H1 (cell line): ENCODE measurements at regions not wholly inside any gene's neighbourhood (a gene's known extent, or its start where the extent isn't known, plus 50 kb on each side); places are given as distances from the start of the nearest gene placed in this dataset.

Experiments used
- CTCF ChIA-PET: fragments of 300-600 bp; sonication (Branson Sonifier 250); formaldehyde crosslinking; loops from one replicate; lab custom pipeline; 2021; ENCODE audit not compliant: partially characterized antibody; lab: Charles Lee
- POLR2A ChIA-PET: fragments of 300-600 bp; sonication (Branson Sonifier 250); formaldehyde crosslinking; loops from one replicate; lab custom pipeline; 2021; ENCODE audit warnings: inconsistent platforms; ENCODE audit not compliant: partially characterized antibody; lab: Charles Lee
- DNase-seq, 2 experiments: peaks; one replicate each; pipeline versions ENCODE4 v3.0.0 to v3.0.0-alpha.2; 2010 to 2022; ENCODE audit warnings: low spot score in 2 of 2, low read depth in 1 of 2, mixed read lengths in 1 of 2
- FAIRE-seq: peaks from 2 replicates; lab custom pipeline; 2011; peaks lifted over from hg19 to GRCh38; lab: Jason Lieb, UNC
- H2AFZ ChIP-seq: 2 replicates; pipeline ENCODE4 v1.8.1; 2012; ENCODE audit warnings: low read length, inconsistent platforms
- H2AK5ac ChIP-seq: 2 replicates; pipeline ENCODE4 v1.6.1; 2013; ENCODE audit warnings: low read depth, low read length
- H2BK120ac ChIP-seq: replicated peaks from 2 replicates; pipeline ENCODE3; 2013; ENCODE audit warnings: low read depth, low read length, inconsistent platforms
- H2BK12ac ChIP-seq: 2 replicates; pipeline ENCODE4 v1.6.1; 2013; ENCODE audit warnings: low read depth, low read length
- H2BK15ac ChIP-seq: 2 replicates; pipeline ENCODE4 v1.6.1; 2013; ENCODE audit warnings: low read length
- H2BK20ac ChIP-seq: 2 replicates; pipeline ENCODE4 v1.6.1; 2013; ENCODE audit warnings: low read length
- H2BK5ac ChIP-seq: 2 replicates; pipeline ENCODE4 v1.6.1; 2013; ENCODE audit warnings: low read depth, low read length
- H3K14ac ChIP-seq: 2 replicates; pipeline ENCODE4 v1.6.1; 2013; ENCODE audit warnings: inconsistent platforms; ENCODE audit not compliant: insufficient read length
- H3K18ac ChIP-seq: 2 replicates; pipeline ENCODE4 v1.6.1; 2013; ENCODE audit warnings: low read length; ENCODE audit errors: extremely low read depth
- H3K23ac ChIP-seq: 2 replicates; pipeline ENCODE4 v1.6.1; 2013; ENCODE audit warnings: inconsistent platforms; ENCODE audit not compliant: insufficient read length
- H3K23me2 ChIP-seq: 2 replicates; pipeline ENCODE4 v1.6.1; 2013; ENCODE audit warnings: low read depth, low read length
- H3K27ac ChIP-seq: 2 replicates; pipeline ENCODE4 v1.6.1; 2011; ENCODE audit warnings: low read depth, low read length, inconsistent platforms
- H3K27me3 ChIP-seq, 4 experiments: replicated peaks in 1 of 4; 1 replicate in 1 of 4; 2 replicates in 3 of 4; pipeline versions ENCODE4 v1.6.1 to v1.8.1; 2011 to 2013; ENCODE audit warnings: low read length in 3 of 4, mild to moderate bottlenecking in 3 of 4, inconsistent platforms in 2 of 4, mixed read lengths in 2 of 4, moderate library complexity in 1 of 4; ENCODE audit not compliant: control insufficient read depth in 3 of 4, insufficient read depth in 3 of 4; ENCODE audit errors: extremely low read depth in 1 of 4
- H3K36me3 ChIP-seq, 4 experiments: 2 replicates each; pipeline versions ENCODE4 v1.6.1 to v1.8.1; 2011 to 2013; ENCODE audit warnings: mild to moderate bottlenecking in 4 of 4, low read length in 3 of 4, moderate library complexity in 2 of 4, control low read depth in 1 of 4, inconsistent platforms in 1 of 4; ENCODE audit not compliant: insufficient read depth in 4 of 4, control insufficient read depth in 2 of 4
- H3K4ac ChIP-seq: replicated peaks from 2 replicates; pipeline ENCODE3; 2013; ENCODE audit warnings: low read length, low read depth, mixed read lengths, inconsistent platforms; ENCODE audit not compliant: insufficient read length
- H3K4me1 ChIP-seq, 4 experiments: replicated peaks in 1 of 4; 1 replicate in 1 of 4; 2 replicates in 3 of 4; pipeline versions ENCODE4 v1.6.1 to v1.8.1; 2011 to 2013; ENCODE audit warnings: low read length in 3 of 4, inconsistent platforms in 2 of 4, mixed read lengths in 1 of 4; ENCODE audit not compliant: insufficient read depth in 4 of 4, control insufficient read depth in 3 of 4
- H3K4me2 ChIP-seq, 2 experiments: 2 replicates each; pipeline versions ENCODE4 v1.6.1 to v1.8.1; 2011 to 2013; ENCODE audit warnings: low read depth in 2 of 2, low read length in 2 of 2, control low read depth in 1 of 2, inconsistent platforms in 1 of 2, mild to moderate bottlenecking in 1 of 2; ENCODE audit not compliant: insufficient read depth in 1 of 2
- H3K4me3 ChIP-seq, 4 experiments: fragments of 200-600, 300-600 bp in 1 of 4; sonication (generic), shearing (Covaris generic), sonication (Bioruptor Twin) in 1 of 4; 2 replicates each; pipeline versions ENCODE4 v1.5.1 to v1.8.1; 2011 to 2016; ENCODE audit warnings: low read length in 4 of 4, low read depth in 3 of 4, control low read depth in 2 of 4, inconsistent platforms in 2 of 4, mild to moderate bottlenecking in 2 of 4, mixed read lengths in 1 of 4, moderate library complexity in 1 of 4; ENCODE audit not compliant: insufficient read depth in 2 of 4; ENCODE audit errors: extremely low read depth in 1 of 4
- H3K56ac ChIP-seq: replicated peaks from 2 replicates; pipeline ENCODE3; 2013; ENCODE audit warnings: low read depth, mild to moderate bottlenecking, mixed read lengths, low read length, inconsistent platforms; ENCODE audit not compliant: insufficient read length
- H3K79me1 ChIP-seq: 2 replicates; pipeline ENCODE4 v1.6.1; 2013; ENCODE audit warnings: low read depth, low read length, control low read depth
- H3K79me2 ChIP-seq, 2 experiments: 2 replicates each; pipeline versions ENCODE4 v1.6.1 to v1.8.1; 2012 to 2013; ENCODE audit warnings: low read length in 2 of 2, mild to moderate bottlenecking in 2 of 2, inconsistent platforms in 1 of 2; ENCODE audit not compliant: insufficient read depth in 2 of 2, control insufficient read depth in 1 of 2
- H3K9ac ChIP-seq, 4 experiments: replicated peaks in 1 of 4; 1 replicate in 1 of 4; 2 replicates in 3 of 4; pipeline versions ENCODE4 v1.6.1 to v1.8.1; 2011 to 2013; ENCODE audit warnings: low read depth in 3 of 4, low read length in 3 of 4, control low read depth in 2 of 4, mild to moderate bottlenecking in 2 of 4, moderate library complexity in 2 of 4, inconsistent platforms in 1 of 4; ENCODE audit errors: extremely low read depth in 1 of 4
- H3K9me3 ChIP-seq, 2 experiments: 2 replicates each; pipeline versions ENCODE4 v1.6.1 to v1.8.1; 2012 to 2013; ENCODE audit warnings: mild to moderate bottlenecking in 2 of 2, moderate library complexity in 2 of 2, control low read depth in 1 of 2, inconsistent platforms in 1 of 2, low read depth in 1 of 2, low read length in 1 of 2, mixed read lengths in 1 of 2; ENCODE audit not compliant: insufficient read depth in 2 of 2
- H4K20me1 ChIP-seq, 2 experiments: replicated peaks in 1 of 2; 2 replicates each; pipeline versions ENCODE3 to v1.8.1; 2011 to 2013; ENCODE audit warnings: inconsistent platforms in 2 of 2, low read length in 2 of 2, mild to moderate bottlenecking in 1 of 2; ENCODE audit not compliant: insufficient read depth in 2 of 2, control insufficient read depth in 1 of 2
- H4K5ac ChIP-seq: 2 replicates; pipeline ENCODE4 v1.6.1; 2013; ENCODE audit warnings: low read length, low read depth, mixed read lengths, inconsistent platforms; ENCODE audit not compliant: insufficient read length
- H4K8ac ChIP-seq: 2 replicates; pipeline ENCODE4 v1.8.0; 2013; ENCODE audit warnings: mild to moderate bottlenecking, moderate library complexity, low read length, inconsistent platforms; ENCODE audit not compliant: insufficient read depth; ENCODE audit errors: extremely low read depth
- H4K91ac ChIP-seq: replicated peaks from 2 replicates; pipeline ENCODE3; 2013; ENCODE audit warnings: low read length, mixed read lengths, inconsistent platforms; ENCODE audit not compliant: insufficient read length
- ASH2L ChIP-seq: fragments of 200-600, 300-600 bp; sonication (generic); IDR thresholded peaks from one replicate; pipeline ENCODE4 v1.7.1; 2017; ENCODE audit warnings: low read length
- BRCA1 ChIP-seq: IDR thresholded peaks from 2 replicates; pipeline ENCODE4 v1.6.1; 2012; ENCODE audit warnings: low read depth, low read length, improper control_type of control experiment
- CBX5 ChIP-seq: fragments of 300-800, 300-1000 bp; sonication (generic); IDR thresholded peaks from 2 replicates; pipeline ENCODE4 v1.7.1; 2016; ENCODE audit warnings: antibody characterized with exemption, low read length, low read depth
- CTCF ChIP-seq, 3 experiments: IDR thresholded peaks; 1 replicate in 2 of 3; 2 replicates in 1 of 3; pipeline versions ENCODE4 v1.5.1 to v1.6.1; 2011; ENCODE audit warnings: low read length in 3 of 3, mild to moderate bottlenecking in 3 of 3, inconsistent platforms in 2 of 3, low read depth in 1 of 3, moderate library complexity in 1 of 3; ENCODE audit not compliant: insufficient read depth in 1 of 3; ENCODE audit errors: control extremely low read depth in 1 of 3
- JUN ChIP-seq: IDR thresholded peaks from 2 replicates; pipeline ENCODE4 v1.6.1; 2011; ENCODE audit warnings: low read depth, mild to moderate bottlenecking, improper control_type of control experiment, low read length
- KDM4A ChIP-seq: IDR thresholded peaks from one replicate; pipeline ENCODE4 v1.7.1; 2012; ENCODE audit warnings: low read depth, mild to moderate bottlenecking, moderate library complexity, low read length, inconsistent platforms; ENCODE audit not compliant: severe bottlenecking
- MAFK ChIP-seq: IDR thresholded peaks from 2 replicates; pipeline ENCODE4 v1.6.1; 2012; ENCODE audit warnings: low read depth, mild to moderate bottlenecking, improper control_type of control experiment, low read length
- MAX ChIP-seq: IDR thresholded peaks from 2 replicates; pipeline ENCODE4 v1.6.1; 2012; ENCODE audit warnings: inconsistent platforms
- RBBP5 ChIP-seq: IDR thresholded peaks from 2 replicates; pipeline ENCODE4 v1.7.1; 2012; ENCODE audit warnings: low read depth, mild to moderate bottlenecking, inconsistent platforms, low read length, moderate library complexity, borderline replicate concordance
- SIRT6 ChIP-seq: IDR thresholded peaks from one replicate; pipeline ENCODE4 v1.7.1; 2012; ENCODE audit warnings: low read length, inconsistent platforms
- SUZ12 ChIP-seq: fragments of 200-600 bp; sonication (generic); IDR thresholded peaks from 2 replicates; pipeline ENCODE4 v1.6.1; 2012; ENCODE audit warnings: mild to moderate bottlenecking, inconsistent platforms, low read length, moderate library complexity, mixed read lengths
- TAF1 ChIP-seq: IDR thresholded peaks from 2 replicates; pipeline ENCODE4 v1.6.1; 2011; ENCODE audit warnings: mild to moderate bottlenecking, low read depth, low read length
- ZNF274 ChIP-seq: IDR thresholded peaks from 2 replicates; pipeline ENCODE4 v1.7.0; 2012; ENCODE audit warnings: low read length, borderline replicate concordance; ENCODE audit errors: extremely low read depth
- WGBS, 2 experiments: shearing (Covaris generic) in 1 of 2; methylation state at CpG; one replicate each; pipeline versions ENCODE4 v1.1.6 to v1.1.7; 2013 to 2015; ENCODE audit warnings: low lambda C conversion rate in 2 of 2, mixed read lengths in 2 of 2, inconsistent platforms in 1 of 2, low coverage in 1 of 2, missing lambda C conversion rate in 1 of 2; ENCODE audit not compliant: insufficient replicate concordance in 2 of 2, insufficient coverage in 1 of 2, insufficient read length in 1 of 2; ENCODE audit errors: extremely low coverage in 1 of 2, missing lambda C conversion rate in 1 of 2; 5-methylcytosine and 5-hydroxymethylcytosine counted together

- no peak for FAIRE-seq
- TF ChIP-seq CTCF (IDR thresholded peaks at IDR 0.05; ENCODE audit: control extremely low read depth in 1 of 3, insufficient read depth in 1 of 3, low read depth in 1 of 3, low read length in 3 of 3) (no peak), BRCA1 (no peak), RBBP5 (no peak), KDM4A (no peak), JUN (no peak), CBX5 (no peak), MAFK (no peak), TAF1 (no peak), MAX (no peak), ASH2L (no peak), SIRT6 (no peak), SUZ12 (no peak), ZNF274 (no peak)
- 100% methylated on average over 3 of the region's 3 CpGs; no CpG with 5 or more reads in 1 of the 2 experiments for WGBS, 2 experiments
Observed at GRCh38 chrX:5082705-5083104, 1146.0 kb downstream of the NLGN4X start.

More at GRCh38 chrX:5082705-5083104, 1146.0 kb downstream of the NLGN4X start:
- Histone ChIP-seq H3K4me2 (no peak overlapping the region), H3K27ac (no peak overlapping the region), H4K8ac (no peak overlapping the region), H3K23ac (no peak overlapping the region), H2BK120ac (no peak overlapping the region), H2BK5ac (no peak overlapping the region), H3K9ac (no peak overlapping the region), H3K9me3 (peaks cover 0 to 5% of the 10 kb centered on the region in 2 experiments; a peak in 1 of 4 replicates), H3K27me3 (no peaks in the 10 kb centered on the region), H3K79me2 (no peaks in the 10 kb centered on the region), H3K23me2 (no peaks in the 10 kb centered on the region), H2BK15ac (no peak overlapping the region), H2AFZ (no peak overlapping the region), H2BK20ac (no peak overlapping the region), H4K91ac (no peak overlapping the region), H3K4me3 (no peak overlapping the region), H3K4ac (no peak overlapping the region), H4K20me1 (no peaks in the 10 kb centered on the region), H3K56ac (no peak overlapping the region), H3K79me1 (no peaks in the 10 kb centered on the region), H3K14ac (no peak overlapping the region), H4K5ac (no peak overlapping the region), H2AK5ac (no peak overlapping the region), H3K4me1 (no peaks in the 10 kb centered on the region), H2BK12ac (no peak overlapping the region), H3K36me3 (no peaks in the 10 kb centered on the region), H3K18ac (no peak overlapping the region)
- no peak for DNase-seq
- POLR2A ChIA-PET: no interaction called here
- CTCF ChIA-PET: no interaction called here
